Colon (tissue), 2 donors: ENCODE measurements at regions not wholly inside any gene's neighbourhood (a gene's known extent, or its start where the extent isn't known, plus 50 kb on each side); places are given as distances from the start of the nearest gene placed in this dataset.

Experiments used
- FAIRE-seq: peaks from 2 replicates; lab custom pipeline; 2012; peaks lifted over from hg19 to GRCh38; lab: Jason Lieb, UNC
- donor health status: control.
- donor health status: control.

- FAIRE-seq = no peak
Observed at GRCh38 chr18:66141716-66142115, 390.9 kb downstream of the CDH7 start.

GRCh38 chr18:66138642-66139041 lies 387.8 kb downstream of the CDH7 start:
- FAIRE-seq = no peak

DNA sequence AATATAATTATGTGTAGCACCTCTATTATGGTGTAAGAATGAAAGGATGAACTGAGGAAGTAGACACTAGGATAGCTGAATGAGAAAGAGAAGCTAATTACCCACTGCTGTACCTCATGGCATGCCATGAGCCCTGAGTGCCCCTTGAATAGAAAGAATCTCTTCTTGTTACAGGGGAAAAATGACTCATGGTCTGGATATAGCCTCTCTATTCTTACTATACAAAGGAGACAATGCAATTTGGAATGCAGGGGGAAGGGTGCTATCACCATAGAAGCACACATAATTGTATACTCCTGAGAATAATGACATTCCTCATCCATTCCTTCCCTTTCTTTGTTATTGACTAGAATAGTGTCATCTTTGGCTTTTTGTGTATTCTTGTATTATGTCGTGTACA lies 385.2 kb downstream of the CDH7 start:
- no peak for FAIRE-seq

DNA sequence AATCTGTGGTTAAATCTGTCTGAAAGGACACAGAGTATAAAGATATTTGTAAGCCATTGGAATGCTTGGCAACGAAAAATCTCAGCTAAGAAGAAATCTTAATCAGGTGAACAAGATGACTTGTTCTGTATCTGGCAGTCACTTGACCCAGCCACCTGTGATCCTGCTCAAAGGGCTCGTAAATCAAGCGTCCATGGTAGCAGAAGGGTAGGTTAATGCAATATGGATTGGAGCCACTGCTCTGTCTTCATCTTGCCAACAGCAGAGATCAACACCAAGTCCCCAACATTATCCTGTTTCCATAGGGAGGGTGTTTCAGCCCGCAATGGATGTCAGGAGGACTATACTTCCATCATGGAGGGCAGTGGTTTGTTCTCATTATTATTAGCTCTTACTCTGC lies 378.4 kb downstream of the CDH7 start:
- no peak for FAIRE-seq

- FAIRE-seq = no peak
Observed at GRCh38 chr18:66126266-66126665, 375.5 kb downstream of the CDH7 start.

GRCh38 chr18:66124394-66124793 lies 373.6 kb downstream of the CDH7 start:
- FAIRE-seq = no peak

DNA sequence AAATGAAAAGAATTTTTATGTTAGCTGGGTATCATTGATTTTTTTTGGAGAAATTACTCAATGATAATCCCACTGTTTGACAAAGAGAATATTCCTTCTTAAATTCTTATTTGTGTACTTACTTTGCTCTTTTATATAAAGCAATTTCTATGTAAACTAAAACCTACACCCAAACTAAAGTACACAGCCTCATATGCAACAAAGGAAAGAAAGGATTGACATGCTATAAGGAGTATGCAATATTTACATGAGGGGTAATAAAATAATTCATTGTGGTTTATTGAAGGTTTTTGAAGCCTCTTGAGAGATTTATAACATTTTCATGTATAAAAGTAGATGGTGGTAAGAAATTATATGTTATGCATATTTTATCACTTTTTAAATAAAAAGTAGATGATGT lies 368.5 kb downstream of the CDH7 start:
- FAIRE-seq = peak; percentile 21

- no peak for FAIRE-seq
Observed at GRCh38 chr18:66111018-66111417, 360.2 kb downstream of the CDH7 start.

GRCh38 chr18:66110607-66111006 lies 359.8 kb downstream of the CDH7 start:
- FAIRE-seq = no peak

DNA sequence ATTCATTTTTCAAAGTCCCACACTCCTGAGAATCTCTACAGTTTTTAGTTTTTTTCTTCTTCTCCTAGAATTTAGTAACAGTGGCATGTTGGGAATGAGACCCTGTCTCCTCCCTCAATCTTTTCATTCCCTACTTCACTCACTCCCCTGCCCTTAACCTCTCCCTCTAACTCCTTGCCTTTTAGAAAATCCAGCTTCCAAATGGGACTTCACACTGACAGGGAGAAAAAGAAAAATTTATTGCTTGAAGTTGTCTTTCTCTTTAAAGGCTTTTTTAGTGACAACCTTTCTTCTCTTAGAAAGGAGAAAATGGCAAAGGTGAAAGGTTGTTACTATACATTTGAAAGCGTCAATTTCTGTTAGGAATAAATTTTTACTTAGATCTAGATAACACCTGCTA lies 359.2 kb downstream of the CDH7 start:
- no peak for FAIRE-seq

GRCh38 chr18:66107546-66107945 lies 356.7 kb downstream of the CDH7 start:
- FAIRE-seq = no peak

DNA sequence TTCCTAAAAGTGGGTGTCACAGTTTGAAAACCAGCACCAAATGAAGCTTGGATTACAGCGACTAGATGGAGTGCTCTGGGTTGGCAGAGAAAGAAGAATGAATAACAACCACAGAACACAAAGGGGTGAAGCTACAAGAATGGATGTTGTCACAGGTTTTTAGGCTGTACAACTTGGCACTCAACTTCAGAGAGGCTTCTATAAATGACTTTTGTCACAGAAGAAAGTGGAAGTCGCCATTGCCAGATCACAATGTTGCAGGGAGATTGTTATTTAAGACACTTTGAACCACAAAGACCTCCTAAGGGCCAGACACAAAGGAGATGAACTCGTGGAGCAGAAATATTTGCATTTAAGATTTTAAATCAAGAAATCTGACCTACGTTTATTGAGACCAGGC lies 354.2 kb downstream of the CDH7 start:
- no peak for FAIRE-seq

DNA sequence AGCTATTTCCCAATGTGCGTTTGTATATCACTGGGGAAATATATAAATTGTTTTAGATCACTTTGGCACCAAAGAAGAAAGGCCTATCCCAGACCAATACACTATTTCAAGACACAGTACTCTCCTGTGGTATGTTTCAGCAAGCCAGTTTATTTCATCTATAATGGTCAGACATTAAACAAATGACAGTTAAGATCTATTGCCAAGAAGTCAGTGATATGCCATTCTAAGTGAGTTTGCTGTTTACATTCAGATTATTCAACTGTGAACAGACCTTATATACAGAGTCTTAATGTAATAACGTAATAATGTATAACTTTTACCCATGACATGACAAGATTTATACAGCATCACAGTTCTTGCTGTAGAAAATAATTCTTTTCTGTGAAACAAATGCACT lies 352.7 kb downstream of the CDH7 start:
- FAIRE-seq = no peak

DNA sequence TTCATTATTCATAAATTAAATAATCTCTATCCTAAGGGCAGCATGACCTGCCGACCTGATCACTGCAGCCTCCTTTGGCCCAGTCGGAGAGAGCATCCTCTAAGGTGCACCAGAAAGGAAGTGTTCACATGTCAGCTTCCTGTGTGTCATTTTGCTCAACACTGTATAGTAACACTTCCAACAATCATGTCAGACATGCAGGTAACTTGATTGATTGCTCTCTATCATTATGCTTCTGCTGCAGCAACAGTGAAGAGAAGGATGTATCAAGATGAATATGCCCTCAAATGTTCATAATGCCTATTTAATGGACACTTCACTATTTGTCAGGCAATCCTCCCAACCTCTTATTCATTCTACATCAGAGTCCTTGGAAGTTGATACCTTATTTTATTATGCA lies 332.3 kb downstream of the CDH7 start:
- no peak for FAIRE-seq

DNA sequence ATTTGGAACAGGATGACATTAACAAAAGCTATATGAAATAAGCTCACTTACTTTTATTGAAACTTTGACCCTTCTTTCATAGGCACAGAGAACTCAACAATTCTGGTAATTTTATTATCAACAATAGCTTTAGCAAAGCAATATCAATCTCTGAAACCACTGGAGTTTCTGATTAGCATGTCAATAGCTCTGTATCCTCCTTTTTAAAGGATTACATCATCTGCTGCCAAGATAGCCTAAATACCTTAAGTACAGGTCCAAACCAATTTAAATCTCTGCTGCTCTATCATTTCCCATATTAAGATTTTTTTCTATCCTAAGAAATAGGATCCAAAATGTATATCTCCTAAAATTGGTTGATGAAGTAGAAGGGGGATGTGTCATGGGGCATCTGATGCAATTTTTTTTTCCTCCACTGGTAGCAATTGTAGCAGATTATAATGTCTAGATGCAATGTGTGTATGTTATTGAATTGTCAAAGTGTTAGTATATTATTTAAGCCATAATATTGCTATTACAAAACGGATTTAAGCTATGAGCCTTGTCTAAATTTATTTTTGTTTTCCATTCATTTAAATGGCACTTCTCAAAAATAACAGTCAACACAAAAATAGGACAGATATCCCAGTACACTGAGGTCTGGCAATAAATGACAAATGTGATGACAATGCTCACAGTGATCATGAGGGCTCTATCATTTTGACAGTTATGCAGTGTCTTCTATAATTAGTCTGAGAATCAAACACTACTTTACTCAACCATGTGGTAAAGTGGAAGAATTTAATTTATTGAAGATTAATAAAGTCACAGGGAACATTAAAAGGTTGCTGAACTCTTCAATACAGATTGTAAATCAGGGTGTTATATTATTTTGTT lies 328.4 kb downstream of the CDH7 start:
- no peak for FAIRE-seq

- no peak for FAIRE-seq
Observed at GRCh38 chr18:66077066-66077465, 326.3 kb downstream of the CDH7 start.

- no peak for FAIRE-seq
Observed at GRCh38 chr18:66066191-66066590, 315.4 kb downstream of the CDH7 start.

DNA sequence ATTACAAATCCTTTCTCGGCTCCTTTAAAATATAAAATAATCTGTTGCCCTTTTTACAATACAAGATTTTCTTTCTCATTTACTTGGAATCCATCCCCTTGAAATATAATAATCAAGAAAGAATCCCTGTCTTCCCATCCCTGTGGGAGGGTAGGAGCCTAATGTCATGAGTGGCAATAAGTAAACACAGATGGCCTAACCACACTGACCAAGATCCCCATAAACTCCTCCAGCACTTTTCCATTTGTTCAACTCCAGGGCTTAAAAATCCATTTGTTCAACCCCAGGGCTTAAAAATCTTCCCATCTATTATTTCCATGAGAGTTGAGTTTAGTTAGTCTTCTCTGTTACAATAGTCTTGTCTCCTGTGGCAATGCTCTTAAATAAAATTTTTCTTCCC lies 297.6 kb downstream of the CDH7 start:
- FAIRE-seq = no peak

DNA sequence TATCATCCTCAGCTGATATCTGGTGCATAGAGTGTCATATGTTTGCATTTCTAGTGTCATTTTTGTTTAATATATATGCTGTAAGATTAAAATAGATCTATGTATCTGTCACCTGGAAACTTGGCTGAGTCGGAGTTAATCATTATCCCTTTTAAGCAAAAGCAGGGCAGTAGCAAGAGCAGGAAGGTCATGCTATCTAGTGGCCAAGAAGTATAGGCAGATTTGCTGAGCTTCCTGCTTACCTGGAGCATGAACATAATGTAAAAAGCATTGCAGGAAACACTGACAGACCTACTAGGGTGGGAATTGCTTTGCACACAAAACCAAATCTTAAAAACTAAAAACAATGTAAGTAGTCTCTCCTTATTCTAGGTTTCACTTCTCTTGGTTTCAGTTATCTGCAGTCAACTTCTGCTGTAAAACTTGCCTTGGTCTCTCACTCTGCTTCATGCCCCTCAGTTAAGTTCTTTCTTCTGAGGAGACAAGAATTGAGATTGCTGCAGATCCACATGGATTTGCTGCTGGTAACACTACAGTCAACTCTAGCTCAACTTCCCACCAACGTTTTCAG lies 295.3 kb downstream of the CDH7 start:
- no peak for FAIRE-seq

DNA sequence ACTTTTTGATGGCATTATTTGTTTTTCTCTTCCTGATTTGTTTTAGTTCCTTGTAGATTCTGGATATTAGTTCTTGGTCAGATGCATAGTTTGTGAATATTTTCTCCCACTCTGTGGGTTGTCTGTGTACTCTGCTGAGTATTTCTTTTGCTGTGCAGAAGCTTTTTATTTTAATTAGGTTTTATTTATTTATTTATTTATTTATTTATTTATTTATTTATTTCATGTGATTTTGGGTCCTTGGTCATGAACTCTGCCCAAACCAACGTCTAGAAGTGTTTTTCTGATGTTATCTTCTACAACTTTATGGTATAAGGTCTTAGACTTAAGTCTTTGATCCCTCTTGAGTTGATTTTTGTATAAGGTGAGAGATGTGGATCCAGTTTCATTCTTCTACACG lies 292.2 kb downstream of the CDH7 start:
- no peak for FAIRE-seq

DNA sequence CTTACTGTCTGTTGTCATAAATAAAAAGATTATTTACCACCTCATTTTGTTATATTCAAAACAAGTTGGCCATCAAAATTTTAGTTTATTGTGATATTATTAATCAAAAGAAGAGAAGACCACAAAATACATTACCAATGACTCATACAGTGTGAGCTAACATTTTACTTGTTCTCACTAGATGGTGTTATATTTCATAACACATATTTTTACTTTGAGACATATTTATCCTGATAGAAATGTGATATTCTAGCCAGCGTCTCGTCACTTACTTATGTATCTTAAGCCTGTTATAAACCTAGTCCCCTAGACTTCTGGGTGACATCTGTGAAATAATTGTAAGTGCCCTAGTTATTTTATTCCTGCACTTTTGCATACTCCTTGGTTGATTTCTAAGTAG lies 263.2 kb downstream of the CDH7 start:
- FAIRE-seq = no peak

DNA sequence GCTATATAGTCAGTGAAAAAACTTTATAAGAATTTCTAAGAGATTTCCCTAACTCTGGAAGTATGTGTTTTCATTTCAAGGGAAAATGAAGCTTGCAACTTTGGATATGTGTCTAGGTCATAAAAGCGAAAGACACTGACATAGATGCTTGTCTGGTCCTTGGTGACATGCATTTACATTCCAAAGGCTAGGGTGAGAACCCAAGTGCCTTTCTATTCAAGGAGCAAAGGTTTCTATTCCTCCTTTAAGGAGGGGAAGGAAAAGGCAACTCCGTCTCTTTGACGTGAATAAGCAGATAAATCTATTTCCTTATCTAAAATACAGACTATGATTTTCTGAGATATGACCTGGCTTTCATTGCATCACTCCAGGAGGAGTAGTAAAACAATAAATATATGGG lies 261.1 kb downstream of the CDH7 start:
- no peak for FAIRE-seq

GRCh38 chr18:66005831-66006588 lies 255.2 kb downstream of the CDH7 start:
- no peak for FAIRE-seq
